Amniotic epithelial cell (primary cell): ENCODE measurements at regions not wholly inside any gene's neighbourhood (a gene's known extent, or its start where the extent isn't known, plus 50 kb on each side); places are given as distances from the start of the nearest gene placed in this dataset.

ENCODE experiments used
- DNase-seq: peaks from one replicate; pipeline ENCODE4 v3.0.0-alpha.2; 2010; ENCODE audit warnings: low read depth

GRCh38 chr20:20877079-20877478, 164.6 kb upstream of the RALGAPA2 start:
- no peak for DNase-seq

- DNase-seq: no peak
Measured at GRCh38 chr20:20875716-20876115, 163.3 kb upstream of the RALGAPA2 start.

- no peak for DNase-seq
Measured at GRCh38 chr20:20872428-20872827, 160.0 kb upstream of the RALGAPA2 start.

DNA sequence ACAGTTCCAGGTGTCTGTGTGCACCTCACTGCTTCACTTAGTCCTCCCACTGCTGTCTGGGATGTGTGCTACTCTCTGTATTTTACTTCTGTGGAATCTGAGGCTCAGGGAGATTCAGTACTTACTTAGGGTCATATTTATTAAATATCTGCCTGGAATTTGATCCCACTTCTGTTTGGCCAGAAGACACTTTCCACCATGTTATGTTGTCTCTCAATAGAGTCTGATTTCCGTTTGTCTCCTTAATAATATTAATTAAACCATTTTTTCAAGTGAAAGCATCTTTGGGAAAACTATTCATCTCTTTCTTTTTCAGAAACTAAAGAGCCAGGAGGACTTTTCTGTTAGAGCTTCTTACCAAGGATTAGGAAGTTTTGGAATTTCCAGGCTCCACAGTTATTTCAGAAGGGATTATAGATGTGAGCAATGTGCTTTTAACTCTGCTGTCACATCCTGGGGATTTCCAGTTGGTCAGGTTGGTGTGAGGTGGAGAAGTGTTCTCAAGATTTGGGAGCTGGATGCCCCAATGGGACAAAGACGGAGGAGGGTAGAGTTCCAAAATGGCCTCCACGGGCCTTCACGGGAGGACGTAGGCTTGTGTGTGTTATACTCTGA, 156.8 kb upstream of the RALGAPA2 start:
- no peak for DNase-seq

GRCh38 chr20:20864351-20865096, 152.1 kb upstream of the RALGAPA2 start:
- peak; percentile 1 for DNase-seq

DNA sequence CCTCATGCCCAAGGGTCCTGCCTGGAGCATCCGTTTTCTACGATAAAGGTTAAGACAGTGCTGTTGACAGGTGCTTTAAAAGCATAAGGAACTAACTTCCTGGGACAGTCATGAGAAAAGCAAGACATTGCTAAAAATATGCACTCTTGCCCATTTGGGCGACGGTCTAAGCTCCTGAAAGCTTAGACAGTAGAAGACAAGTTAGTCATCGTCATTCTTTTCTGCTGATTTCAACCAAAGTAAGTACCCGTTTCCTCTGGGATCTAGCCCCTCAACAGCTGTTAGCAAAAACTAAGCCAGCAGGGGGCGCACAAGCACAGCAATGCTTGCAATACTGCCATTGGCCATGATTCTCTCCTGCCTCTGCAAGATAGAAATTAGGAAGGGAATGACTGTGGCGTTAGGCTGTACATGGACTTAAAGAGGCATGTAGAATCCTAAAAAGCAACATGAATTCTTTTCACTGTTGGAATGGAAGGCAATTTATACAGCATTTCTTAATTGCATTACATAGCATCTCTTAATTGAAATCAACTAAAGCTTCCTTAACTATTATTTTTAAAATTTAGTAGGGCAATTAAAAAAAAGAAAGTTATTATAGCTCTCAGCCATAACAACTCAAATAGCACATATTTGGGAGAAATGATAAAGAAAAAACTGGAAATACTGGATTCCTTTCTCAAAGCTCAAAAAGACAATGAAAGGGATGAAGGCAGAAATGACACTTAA, 147.8 kb upstream of the RALGAPA2 start:
- peak; percentile 62 for DNase-seq

GRCh38 chr20:20859510-20859909, 147.1 kb upstream of the RALGAPA2 start:
- no peak for DNase-seq

GRCh38 chr20:20856956-20857355, 144.5 kb upstream of the RALGAPA2 start:
- no peak for DNase-seq

GRCh38 chr20:20856306-20856705, 143.9 kb upstream of the RALGAPA2 start:
- no peak for DNase-seq

- DNase-seq: no peak
Measured at GRCh38 chr20:20851385-20851784, 138.9 kb upstream of the RALGAPA2 start.

GRCh38 chr20:20850407-20850806, 138.0 kb upstream of the RALGAPA2 start:
- no peak for DNase-seq

DNA sequence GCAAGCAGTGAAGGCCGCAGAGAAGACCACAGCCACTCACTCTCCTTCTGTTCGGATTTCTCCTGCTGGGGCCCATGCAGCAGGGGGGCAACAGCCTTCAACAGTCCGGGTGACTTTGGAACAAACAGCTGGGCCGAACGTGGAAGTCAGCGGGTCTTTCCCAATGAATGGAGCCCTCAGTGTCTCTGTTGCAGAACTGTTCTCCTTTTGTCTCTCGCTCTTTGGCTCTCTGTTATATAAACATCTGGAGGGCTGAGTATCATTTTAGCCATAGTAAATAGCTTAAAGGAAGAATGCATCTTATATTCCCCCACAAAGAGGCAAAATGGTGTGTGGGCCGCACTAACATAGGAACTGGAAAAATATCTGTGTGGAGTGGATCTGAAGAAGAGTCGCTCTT, 136.7 kb upstream of the RALGAPA2 start:
- no peak for DNase-seq

DNA sequence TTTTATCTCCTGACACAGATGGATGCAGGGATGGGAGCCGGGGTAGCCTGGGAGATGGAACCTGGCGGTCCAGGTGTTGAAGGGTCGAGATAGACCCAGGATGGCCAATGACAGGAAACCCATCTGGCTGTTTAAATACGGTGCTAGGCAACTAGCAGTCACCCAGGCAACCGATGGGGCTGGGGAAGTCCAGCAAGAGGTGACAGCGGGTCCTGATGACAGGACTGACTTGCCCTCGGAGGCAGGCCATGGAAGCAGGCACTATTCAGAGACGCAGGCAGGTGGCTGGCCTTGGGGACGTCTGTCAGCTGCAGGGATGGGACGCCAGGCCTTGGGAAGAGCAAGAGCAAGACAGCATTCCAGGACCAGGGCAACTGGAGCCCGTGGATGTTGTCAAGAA, 135.4 kb upstream of the RALGAPA2 start:
- DNase-seq: no peak

DNA sequence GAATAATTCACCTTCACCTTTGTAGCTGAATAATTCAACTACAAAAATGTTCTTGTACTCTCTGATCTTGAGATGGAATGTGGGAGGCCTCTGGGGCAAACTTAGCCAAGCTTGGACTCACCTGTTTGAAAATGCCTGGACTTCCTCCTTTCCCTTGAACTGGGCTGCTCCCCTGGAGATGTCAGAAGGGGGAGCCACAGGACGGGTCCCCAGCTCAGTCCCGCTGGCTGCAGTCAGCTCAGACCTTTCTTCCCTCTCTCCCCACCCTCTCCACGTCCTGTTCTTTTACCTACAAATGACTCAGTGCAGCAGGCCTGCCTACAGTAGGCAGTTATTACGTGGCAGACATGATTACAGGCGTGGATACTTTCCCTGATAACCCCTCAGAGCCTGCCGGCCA, 131.5 kb upstream of the RALGAPA2 start:
- no peak for DNase-seq

GRCh38 chr20:20839771-20840170, 127.3 kb upstream of the RALGAPA2 start:
- DNase-seq: no peak

- DNase-seq: peak; percentile 20
Measured at GRCh38 chr20:20837574-20838021, 125.2 kb upstream of the RALGAPA2 start.

- no peak for DNase-seq
Measured at GRCh38 chr20:20836836-20837235, 124.4 kb upstream of the RALGAPA2 start.

- DNase-seq: no peak
Measured at GRCh38 chr20:20835897-20836296, 123.5 kb upstream of the RALGAPA2 start.

GRCh38 chr20:20834008-20834407, 121.6 kb upstream of the RALGAPA2 start:
- DNase-seq: no peak

- no peak for DNase-seq
Measured at GRCh38 chr20:20832715-20833114, 120.3 kb upstream of the RALGAPA2 start.

DNA sequence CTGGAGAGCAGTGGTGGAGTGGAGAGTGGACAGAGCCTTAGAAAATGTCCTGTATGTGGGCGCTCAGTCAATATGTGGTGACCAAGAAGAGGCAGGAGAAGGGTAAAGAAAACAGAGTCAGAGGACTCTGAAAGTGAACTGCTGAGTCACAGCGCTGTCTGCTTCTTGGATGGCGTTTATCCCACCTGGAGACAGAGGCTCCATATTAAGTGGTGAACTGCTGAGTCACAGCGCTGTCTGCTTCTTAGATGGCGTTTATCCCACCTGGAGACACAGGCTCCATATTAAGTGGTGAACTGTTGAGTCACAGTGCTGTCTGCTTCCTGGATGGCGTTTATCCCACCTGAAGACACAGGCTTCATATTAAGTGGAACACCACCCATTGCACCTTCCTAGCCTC, 119.3 kb upstream of the RALGAPA2 start:
- no peak for DNase-seq

- no peak for DNase-seq
Measured at GRCh38 chr20:20829681-20830080, 117.2 kb upstream of the RALGAPA2 start.

GRCh38 chr20:20827992-20828597, 115.7 kb upstream of the RALGAPA2 start:
- no peak for DNase-seq
